ENCODE measurements at regions not wholly inside any gene's neighbourhood (a gene's known extent, or its start where the extent isn't known, plus 50 kb on each side); places are given as distances from the start of the nearest gene placed in this dataset.

GRCh38 chr13:59247171-59247570, 916.6 kb downstream of the DIAPH3 start:
- TF ChIP-seq CTCF (IDR thresholded peaks at IDR 0.05; ENCODE audit: poor library complexity, severe bottlenecking) = no peak
- TF ChIP-seq POLR2AphosphoS5 (IDR thresholded peaks at IDR 0.05) = no peak
- TF ChIP-seq REST (IDR thresholded peaks at IDR 0.05; ENCODE audit: borderline replicate concordance) = no peak
- TF ChIP-seq RAD21 (conservative IDR thresholded peaks at IDR 0.05) = no peak
- TF ChIP-seq TAF1 (IDR thresholded peaks at IDR 0.05; ENCODE audit: low read depth) = no peak
- TF ChIP-seq EZH2 (IDR thresholded peaks at IDR 0.05; ENCODE audit: borderline replicate concordance, insufficient read depth, low read length, poor library complexity, severe bottlenecking) = no peak
- TF ChIP-seq SMC3 (conservative IDR thresholded peaks at IDR 0.05; ENCODE audit: poor library complexity) = no peak
- no peak for TF ChIP-seq EP300 (conservative IDR thresholded peaks at IDR 0.05; ENCODE audit: poor library complexity, severe bottlenecking)
